Mesendoderm (in vitro differentiated cells): ENCODE measurements at regions not wholly inside any gene's neighbourhood (a gene's known extent, or its start where the extent isn't known, plus 50 kb on each side); places are given as distances from the start of the nearest gene placed in this dataset.

ENCODE experiments used
- DNase-seq: peaks from one replicate; pipeline ENCODE4 v3.0.0; 2013
- H2AK5ac ChIP-seq: 2 replicates; pipeline ENCODE4 v1.6.1; 2013; ENCODE audit warnings: low read length, inconsistent platforms
- H2BK120ac ChIP-seq: 2 replicates; pipeline ENCODE4 v1.6.1; 2013; ENCODE audit warnings: low read depth, mild to moderate bottlenecking, low read length, moderate library complexity, mixed read lengths
- H2BK15ac ChIP-seq: replicated peaks from 2 replicates; pipeline ENCODE4 v1.6.1; 2013; ENCODE audit warnings: low read depth, mild to moderate bottlenecking, moderate library complexity
- H2BK5ac ChIP-seq: 2 replicates; pipeline ENCODE4 v1.6.1; 2013; ENCODE audit warnings: low read length, inconsistent platforms
- H3K18ac ChIP-seq: 2 replicates; pipeline ENCODE4 v1.6.1; 2013; ENCODE audit warnings: mild to moderate bottlenecking, low read length, mixed read lengths
- H3K23ac ChIP-seq: one replicate; pipeline ENCODE4 v1.6.1; 2013; ENCODE audit warnings: low read length
- H3K27ac ChIP-seq: 2 replicates; pipeline ENCODE4 v1.5.1; 2013; ENCODE audit warnings: low read depth, mild to moderate bottlenecking, inconsistent platforms, low read length, moderate library complexity
- H3K27me3 ChIP-seq: 2 replicates; pipeline ENCODE4 v1.6.1; 2013; ENCODE audit warnings: low read length, control low read depth, mild to moderate bottlenecking, inconsistent platforms; ENCODE audit not compliant: insufficient read depth, poor library complexity
- H3K36me3 ChIP-seq: 2 replicates; pipeline ENCODE4 v1.6.1; 2013; ENCODE audit warnings: low read length, inconsistent platforms; ENCODE audit not compliant: control insufficient read depth, insufficient read depth
- H3K4ac ChIP-seq: one replicate; pipeline ENCODE4 v1.6.1; 2013; ENCODE audit warnings: low read depth, mild to moderate bottlenecking, low read length, moderate library complexity
- H3K4me1 ChIP-seq: 2 replicates; pipeline ENCODE4 v1.6.1; 2013; ENCODE audit warnings: low read depth, low read length, inconsistent platforms; ENCODE audit not compliant: control insufficient read depth
- H3K4me2 ChIP-seq: 2 replicates; pipeline ENCODE4 v1.6.1; 2013; ENCODE audit warnings: low read length
- H3K4me3 ChIP-seq: 2 replicates; pipeline ENCODE4 v1.5.1; 2013; ENCODE audit warnings: mild to moderate bottlenecking, low read length
- H3K56ac ChIP-seq: one replicate; pipeline ENCODE4 v1.6.1; 2013; ENCODE audit warnings: low read length
- H3K79me1 ChIP-seq: 2 replicates; pipeline ENCODE4 v1.6.1; 2013; ENCODE audit warnings: low read length, inconsistent platforms
- H3K79me2 ChIP-seq: 2 replicates; pipeline ENCODE4 v1.6.1; 2013; ENCODE audit warnings: mild to moderate bottlenecking, low read length; ENCODE audit not compliant: control insufficient read depth, insufficient read depth
- H3K9ac ChIP-seq: 2 replicates; pipeline ENCODE4 v1.6.1; 2013; ENCODE audit warnings: low read length, inconsistent platforms
- H4K5ac ChIP-seq: one replicate; pipeline ENCODE4 v1.6.1; 2013; ENCODE audit warnings: low read length
- H4K8ac ChIP-seq: one replicate; pipeline ENCODE4 v1.6.1; 2013; ENCODE audit warnings: low read depth, mild to moderate bottlenecking, control low read depth, low read length, moderate library complexity
- WGBS: extraction: QIAGEN DNeasy Blood & Tissue Kit; methylation state at CpG from one replicate; pipeline ENCODE4 v1.1.7; 2013; ENCODE audit warnings: low lambda C conversion rate, missing lambda C conversion rate; ENCODE audit not compliant: insufficient coverage; ENCODE audit errors: extremely low coverage; 5-methylcytosine and 5-hydroxymethylcytosine counted together

- Histone ChIP-seq H3K27me3 (no peaks in the 10 kb centered on the region), H3K4me3 (no peak overlapping the region), H3K18ac (no peak overlapping the region), H4K8ac (no peak overlapping the region), H3K4ac (no peak overlapping the region), H3K23ac (no peak overlapping the region), H3K79me2 (no peaks in the 10 kb centered on the region), H3K56ac (no peak overlapping the region), H3K4me2 (no peak overlapping the region), H3K4me1 (no peaks in the 10 kb centered on the region), H2BK5ac (no peak overlapping the region), H3K9ac (no peak overlapping the region), H4K5ac (no peak overlapping the region), H3K79me1 (no peaks in the 10 kb centered on the region), H3K36me3 (no peaks in the 10 kb centered on the region), H2BK15ac (no peak overlapping the region), H3K27ac (no peak overlapping the region), H2AK5ac (no peak overlapping the region), H2BK120ac (no peak overlapping the region)
- WGBS, result no CpG with 5 or more reads among the region's 3 CpGs
- DNase-seq, result peak; percentile 33
Observed at GRCh38 chrX:65601530-65602220, 65.8 kb upstream of the MSN start.

DNA sequence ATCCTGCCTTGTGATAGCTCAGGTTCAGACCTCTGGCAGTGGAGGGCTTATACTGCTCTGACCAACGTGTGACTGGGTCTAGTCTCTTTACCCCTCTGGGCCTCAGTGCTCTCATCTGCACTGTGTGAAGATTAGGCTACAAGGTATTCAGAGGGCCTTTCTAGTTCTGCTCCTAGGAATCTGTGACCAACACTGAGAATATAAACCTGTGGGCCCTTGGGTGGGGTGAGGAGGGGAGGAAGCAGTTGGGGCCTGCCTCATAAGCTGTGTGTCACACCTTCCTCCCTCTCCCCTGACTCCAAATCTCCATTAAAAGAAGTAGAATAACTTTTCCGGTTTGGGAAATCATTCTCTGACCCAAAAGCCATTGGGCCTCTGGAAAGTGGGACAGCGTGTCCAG is 66.3 kb upstream of the MSN start:
- Histone ChIP-seq H4K8ac (no peak overlapping the region), H2BK15ac (no peak overlapping the region), H3K36me3 (no peaks in the 10 kb centered on the region), H3K27ac (no peak overlapping the region), H3K4me3 (no peak overlapping the region), H3K27me3 (no peaks in the 10 kb centered on the region), H3K79me2 (no peaks in the 10 kb centered on the region), H4K5ac (no peak overlapping the region), H3K4me1 (no peaks in the 10 kb centered on the region), H3K79me1 (no peaks in the 10 kb centered on the region), H2AK5ac (no peak overlapping the region), H3K56ac (no peak overlapping the region), H3K9ac (no peak overlapping the region), H3K4me2 (no peak overlapping the region), H2BK120ac (no peak overlapping the region), H3K4ac (no peak overlapping the region), H3K18ac (no peak overlapping the region), H3K23ac (no peak overlapping the region), H2BK5ac (no peak overlapping the region)
- no CpG with 5 or more reads among the region's 3 CpGs for WGBS
- DNase-seq, result no peak

DNA sequence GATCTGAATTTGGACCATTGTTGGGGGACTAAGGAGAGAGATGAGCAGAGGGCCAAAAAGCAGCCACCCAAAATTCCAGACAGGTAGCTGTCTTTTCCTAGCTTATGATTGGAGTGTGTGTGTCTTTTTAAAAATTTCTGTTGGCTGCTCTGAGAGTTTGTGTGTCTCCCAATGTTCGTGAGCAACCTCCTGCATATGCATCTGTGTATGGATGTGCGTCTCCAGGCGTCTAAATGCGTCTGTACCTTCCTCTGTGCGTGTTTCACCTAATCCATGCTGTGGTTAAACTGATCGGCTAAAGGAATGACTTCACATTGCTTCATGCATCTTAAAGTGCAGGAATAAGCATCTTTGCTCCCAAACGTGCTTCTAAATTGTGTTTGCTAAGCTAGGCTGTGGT is 65.5 kb upstream of the LAS1L start:
- Histone ChIP-seq H4K8ac (no peak overlapping the region), H2BK120ac (no peak overlapping the region), H3K27ac (no peak overlapping the region), H3K56ac (no peak overlapping the region), H3K79me1 (no peaks in the 10 kb centered on the region), H2BK15ac (no peak overlapping the region), H2AK5ac (no peak overlapping the region), H3K23ac (no peak overlapping the region), H4K5ac (no peak overlapping the region), H3K79me2 (no peaks in the 10 kb centered on the region), H3K4me1 (no peaks in the 10 kb centered on the region), H3K4me3 (no peak overlapping the region), H3K18ac (no peak overlapping the region), H3K36me3 (no peaks in the 10 kb centered on the region), H2BK5ac (no peak overlapping the region), H3K27me3 (no peaks in the 10 kb centered on the region), H3K9ac (no peak overlapping the region), H3K4me2 (no peak overlapping the region), H3K4ac (no peak overlapping the region)
- no peak for DNase-seq
- WGBS, result no CpG with 5 or more reads among the region's 7 CpGs

DNA sequence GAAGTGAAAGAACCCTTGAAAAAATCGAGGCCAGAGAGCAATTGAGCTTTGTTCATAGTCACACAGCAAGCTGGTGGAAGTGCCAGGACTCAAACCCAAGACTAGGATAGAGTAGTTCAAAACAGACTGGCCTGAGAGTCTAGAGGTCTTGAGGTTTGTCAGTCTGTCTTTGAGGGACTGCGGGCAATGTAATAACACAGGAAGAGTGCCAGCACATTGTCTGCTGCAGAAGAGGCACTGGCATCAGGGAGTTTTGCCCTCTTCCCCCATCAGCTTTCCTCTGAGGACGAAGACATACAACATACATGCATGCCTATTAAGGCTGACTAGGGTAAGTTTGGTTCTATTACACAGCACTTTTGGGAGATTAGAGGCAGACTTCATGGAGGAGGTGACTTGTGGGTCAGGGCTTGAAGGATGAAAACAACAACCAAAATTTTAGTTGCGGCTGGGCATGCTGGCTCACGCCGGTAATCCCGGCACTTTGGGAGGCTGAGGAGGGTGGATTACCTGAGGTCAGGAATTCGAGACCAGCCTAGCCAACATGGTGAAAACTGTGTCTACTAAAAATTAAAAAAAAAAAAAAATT is 64.1 kb upstream of the LAS1L start:
- Histone ChIP-seq H3K4me1 (no peaks in the 10 kb centered on the region), H3K56ac (no peak overlapping the region), H3K9ac (no peak overlapping the region), H4K8ac (no peak overlapping the region), H3K79me2 (no peaks in the 10 kb centered on the region), H2BK5ac (no peak overlapping the region), H3K23ac (no peak overlapping the region), H4K5ac (no peak overlapping the region), H3K18ac (no peak overlapping the region), H2AK5ac (no peak overlapping the region), H2BK15ac (no peak overlapping the region), H3K36me3 (no peaks in the 10 kb centered on the region), H3K79me1 (no peaks in the 10 kb centered on the region), H3K27me3 (no peaks in the 10 kb centered on the region), H3K27ac (no peak overlapping the region), H3K4me3 (no peak overlapping the region), H2BK120ac (no peak overlapping the region), H3K4me2 (no peak overlapping the region), H3K4ac (no peak overlapping the region)
- no peak for DNase-seq
- no CpG with 5 or more reads among the region's 8 CpGs for WGBS

- no peaks in the 10 kb centered on the region for H3K36me3 ChIP-seq
- no peak overlapping the region for H2AK5ac ChIP-seq
- H4K8ac ChIP-seq, result no peak overlapping the region
- H3K4me1 ChIP-seq, result no peaks in the 10 kb centered on the region
- no peak overlapping the region for H3K4me3 ChIP-seq
- no peak overlapping the region for H4K5ac ChIP-seq
- no peak overlapping the region for H3K4me2 ChIP-seq
- WGBS, result no CpG with 5 or more reads among the region's 2 CpGs
- H3K56ac ChIP-seq, result no peak overlapping the region
- no peak overlapping the region for H3K4ac ChIP-seq
- H2BK120ac ChIP-seq, result peak overlapping the region; percentile 4
- H3K79me2 ChIP-seq, result no peaks in the 10 kb centered on the region
- DNase-seq, result peak; percentile 50
- H2BK5ac ChIP-seq, result no peak overlapping the region
- no peak overlapping the region for H3K9ac ChIP-seq
- no peaks in the 10 kb centered on the region for H3K27me3 ChIP-seq
- no peaks in the 10 kb centered on the region for H3K79me1 ChIP-seq
- no peak overlapping the region for H2BK15ac ChIP-seq
- H3K27ac ChIP-seq, result no peak overlapping the region
- no peak overlapping the region for H3K18ac ChIP-seq
- H3K23ac ChIP-seq, result no peak overlapping the region
Observed at GRCh38 chrX:65596270-65597034, 61.9 kb upstream of the LAS1L start.
